B cell (primary cell): ENCODE measurements at regions not wholly inside any gene's neighbourhood (a gene's known extent, or its start where the extent isn't known, plus 50 kb on each side); places are given as distances from the start of the nearest gene placed in this dataset.

Source experiments
- EZH2 ChIP-seq: IDR thresholded peaks from 2 replicates; pipeline ENCODE4 v1.6.1; 2012; ENCODE audit warnings: borderline replicate concordance, low read depth, mild to moderate bottlenecking, moderate library complexity, low read length; ENCODE audit not compliant: insufficient read depth, poor library complexity, severe bottlenecking
- TF ChIP-seq, protein P1 (sequence below): fragments of 200-600 bp; IDR thresholded peaks from one replicate; pipeline ENCODE4 v1.8.0; 2022; ENCODE audit warnings: antibody characterized with exemption, mild to moderate bottlenecking

DNA sequence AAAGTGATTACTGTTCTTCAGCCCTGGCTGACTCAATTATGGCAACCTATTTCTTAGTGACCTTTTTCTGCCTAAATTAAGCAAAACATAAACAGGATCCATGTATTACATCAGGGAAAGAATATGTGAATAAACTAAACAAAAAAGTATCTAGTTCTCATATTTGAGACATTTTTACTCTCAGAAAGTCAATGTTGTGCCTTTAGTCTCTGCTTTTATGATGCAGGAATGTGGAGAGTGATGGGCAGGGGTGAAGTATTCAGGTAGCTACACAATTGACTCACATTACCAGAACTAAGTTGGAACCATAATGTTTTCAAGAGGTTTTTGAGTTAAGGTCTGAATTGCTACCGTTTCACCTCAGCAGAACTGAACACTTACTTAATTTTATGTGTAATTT lies 462.7 kb upstream of the CXADR start:
- TF ChIP-seq, protein P1, sequence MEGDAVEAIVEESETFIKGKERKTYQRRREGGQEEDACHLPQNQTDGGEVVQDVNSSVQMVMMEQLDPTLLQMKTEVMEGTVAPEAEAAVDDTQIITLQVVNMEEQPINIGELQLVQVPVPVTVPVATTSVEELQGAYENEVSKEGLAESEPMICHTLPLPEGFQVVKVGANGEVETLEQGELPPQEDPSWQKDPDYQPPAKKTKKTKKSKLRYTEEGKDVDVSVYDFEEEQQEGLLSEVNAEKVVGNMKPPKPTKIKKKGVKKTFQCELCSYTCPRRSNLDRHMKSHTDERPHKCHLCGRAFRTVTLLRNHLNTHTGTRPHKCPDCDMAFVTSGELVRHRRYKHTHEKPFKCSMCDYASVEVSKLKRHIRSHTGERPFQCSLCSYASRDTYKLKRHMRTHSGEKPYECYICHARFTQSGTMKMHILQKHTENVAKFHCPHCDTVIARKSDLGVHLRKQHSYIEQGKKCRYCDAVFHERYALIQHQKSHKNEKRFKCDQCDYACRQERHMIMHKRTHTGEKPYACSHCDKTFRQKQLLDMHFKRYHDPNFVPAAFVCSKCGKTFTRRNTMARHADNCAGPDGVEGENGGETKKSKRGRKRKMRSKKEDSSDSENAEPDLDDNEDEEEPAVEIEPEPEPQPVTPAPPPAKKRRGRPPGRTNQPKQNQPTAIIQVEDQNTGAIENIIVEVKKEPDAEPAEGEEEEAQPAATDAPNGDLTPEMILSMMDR: no peak
- TF ChIP-seq EZH2: no peak
